NCI-H2227 (cell line): ENCODE measurements at regions not wholly inside any gene's neighbourhood (a gene's known extent, or its start where the extent isn't known, plus 50 kb on each side); places are given as distances from the start of the nearest gene placed in this dataset.

Experiments used
- DNase-seq: peaks from one replicate; lab custom pipeline; 2025; ENCODE audit not compliant: unreplicated experiment; lab: John Stamatoyannopoulos, UW

DNA sequence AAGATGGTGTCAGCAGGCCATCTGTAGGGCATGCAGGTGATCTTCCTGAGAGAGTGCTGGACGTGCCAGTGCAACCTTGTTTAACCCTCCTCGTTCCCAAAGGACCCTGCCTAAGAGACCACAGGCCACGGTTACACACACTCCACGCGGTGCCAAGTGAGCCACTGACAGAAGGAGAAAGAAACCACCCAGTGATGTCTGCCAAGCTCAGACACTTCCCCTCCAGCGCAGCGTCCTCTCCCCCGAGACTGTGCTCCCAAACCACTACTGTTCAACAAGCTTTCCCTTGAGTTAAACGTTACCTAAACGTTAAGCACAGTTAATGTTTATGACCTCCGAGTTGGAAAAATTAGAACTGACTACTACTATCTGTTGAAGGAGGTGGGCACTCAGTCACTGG is 119.1 kb upstream of the NCK2 start:
- no peak for DNase-seq

DNA sequence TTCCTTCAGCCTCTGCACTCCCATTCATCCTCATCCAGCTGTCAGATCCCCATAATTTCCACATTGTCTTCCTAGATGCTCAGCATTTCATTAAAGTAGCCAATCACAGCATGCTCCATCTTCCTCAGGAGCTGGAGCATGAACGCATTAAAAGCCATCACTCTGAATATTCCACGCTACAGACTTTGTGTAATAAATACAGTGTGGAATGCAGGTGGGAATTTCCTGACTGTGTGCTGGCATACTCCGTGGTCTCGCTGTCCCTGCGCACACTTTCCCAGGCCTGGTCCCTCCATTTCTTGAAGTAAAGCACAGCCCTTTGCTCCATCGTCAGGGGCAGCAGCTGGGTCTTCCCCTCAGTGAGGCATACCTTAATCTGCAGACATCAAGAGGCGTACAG is 123.7 kb upstream of the NCK2 start:
- no peak for DNase-seq

DNA sequence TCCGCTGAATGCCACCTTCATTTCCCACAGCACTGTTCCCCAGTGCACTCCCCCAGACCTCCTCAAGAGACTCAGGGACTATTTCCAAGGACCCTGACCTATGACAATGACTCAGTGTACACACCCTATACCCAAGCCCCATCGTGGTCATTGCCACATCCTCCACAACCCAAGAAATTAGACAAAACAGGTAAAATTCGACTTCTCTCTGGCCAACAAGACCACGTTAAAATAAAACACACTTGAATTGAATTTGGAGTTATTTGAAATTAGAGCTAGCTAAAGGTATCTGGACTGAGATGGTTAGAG is 126.4 kb upstream of the NCK2 start:
- no peak for DNase-seq

DNA sequence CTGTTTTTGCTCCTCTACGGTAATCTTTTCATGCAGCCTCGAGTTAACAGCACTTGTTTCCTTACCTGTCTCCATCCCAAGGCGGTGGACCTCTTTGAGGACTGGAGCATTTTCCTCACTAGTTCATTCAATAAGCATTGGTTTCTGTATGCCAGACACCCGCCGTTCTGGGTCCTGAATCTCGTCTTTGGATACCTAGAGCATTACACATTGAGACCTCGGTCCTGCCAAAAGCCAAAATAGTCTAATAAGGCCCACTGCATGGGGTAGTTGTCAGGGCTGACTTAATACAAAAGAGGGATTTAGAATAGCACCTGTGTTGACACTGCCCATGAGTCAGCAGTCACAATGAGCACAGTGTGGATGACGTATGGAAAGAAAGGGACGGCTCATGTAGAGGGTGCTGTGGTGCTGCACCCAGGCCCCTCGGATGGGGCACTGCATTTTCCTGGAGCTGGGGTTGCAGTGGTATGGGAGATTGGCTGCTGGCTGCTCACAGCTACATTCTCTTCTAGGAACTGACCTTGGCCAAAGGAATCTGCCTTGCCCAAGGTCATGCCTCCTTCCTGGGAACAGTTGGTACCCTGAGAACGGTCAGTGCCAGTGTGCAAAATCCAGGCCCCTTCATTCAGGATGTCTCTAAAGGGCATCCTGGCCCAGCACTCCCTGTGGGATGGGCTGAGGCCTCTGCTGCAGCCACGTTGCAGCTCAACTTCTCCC is 126.9 kb upstream of the NCK2 start:
- DNase-seq = no peak

GRCh38 chr2:105615305-105615704 is 129.4 kb upstream of the NCK2 start:
- no peak for DNase-seq

DNA sequence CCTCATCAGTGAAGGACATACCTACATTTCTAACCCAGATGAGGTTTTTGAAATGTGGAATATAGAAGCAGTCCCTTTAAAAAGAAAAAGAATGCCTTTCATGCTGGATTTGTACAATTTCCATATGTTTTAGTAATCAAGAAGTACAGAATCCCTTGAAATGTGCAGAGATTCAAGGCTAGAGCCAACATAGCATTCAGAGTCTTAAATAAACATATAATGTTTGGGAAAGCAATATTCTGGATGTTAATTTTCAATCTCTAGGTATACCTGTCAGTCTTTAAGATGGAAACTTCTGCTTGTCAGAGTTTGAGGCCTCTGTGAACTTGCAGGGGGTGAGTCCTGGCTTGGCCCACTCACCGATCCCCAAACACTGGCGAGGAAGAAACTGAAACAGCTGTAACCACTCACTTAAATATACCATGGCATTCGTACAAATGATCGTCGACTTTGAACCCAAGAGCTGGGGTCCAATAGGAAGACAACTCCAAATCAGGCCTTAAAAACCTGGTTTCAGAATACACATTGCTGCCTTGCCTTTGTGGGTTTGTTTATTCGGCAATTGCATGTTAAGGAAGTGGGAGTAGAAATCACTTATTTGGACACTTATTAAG is 132.8 kb upstream of the NCK2 start:
- DNase-seq = no peak

GRCh38 chr2:105611333-105611637 is 133.4 kb upstream of the NCK2 start:
- DNase-seq = no peak

GRCh38 chr2:105610576-105611332 is 134.0 kb upstream of the NCK2 start:
- DNase-seq = no peak

- DNase-seq = no peak
These were observed 134.8 kb upstream of the NCK2 start for GRCh38 chr2:105609746-105610402.

GRCh38 chr2:105607920-105608504 is 136.7 kb upstream of the NCK2 start:
- no peak for DNase-seq

DNA sequence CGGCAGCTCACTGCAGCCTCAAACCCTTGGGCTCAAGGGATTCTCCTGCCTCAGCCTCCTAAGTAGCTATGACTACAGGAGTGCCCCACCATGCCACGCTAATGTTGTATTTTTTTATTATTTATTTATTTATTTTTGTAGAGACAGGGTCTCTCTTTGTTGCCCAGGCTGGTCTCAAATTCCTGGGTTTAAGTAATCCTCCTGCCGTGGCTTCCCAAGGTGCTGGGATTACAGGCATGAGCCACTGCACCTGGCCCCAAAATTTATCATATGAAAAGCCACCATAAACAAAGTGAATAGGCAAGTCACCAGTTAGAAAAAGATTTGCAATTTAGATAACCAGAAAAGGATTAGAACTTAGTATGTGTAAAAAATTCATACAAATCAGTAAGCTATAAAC is 138.6 kb upstream of the NCK2 start:
- no peak for DNase-seq

GRCh38 chr2:105604938-105605337 is 139.8 kb upstream of the NCK2 start:
- DNase-seq = no peak

DNA sequence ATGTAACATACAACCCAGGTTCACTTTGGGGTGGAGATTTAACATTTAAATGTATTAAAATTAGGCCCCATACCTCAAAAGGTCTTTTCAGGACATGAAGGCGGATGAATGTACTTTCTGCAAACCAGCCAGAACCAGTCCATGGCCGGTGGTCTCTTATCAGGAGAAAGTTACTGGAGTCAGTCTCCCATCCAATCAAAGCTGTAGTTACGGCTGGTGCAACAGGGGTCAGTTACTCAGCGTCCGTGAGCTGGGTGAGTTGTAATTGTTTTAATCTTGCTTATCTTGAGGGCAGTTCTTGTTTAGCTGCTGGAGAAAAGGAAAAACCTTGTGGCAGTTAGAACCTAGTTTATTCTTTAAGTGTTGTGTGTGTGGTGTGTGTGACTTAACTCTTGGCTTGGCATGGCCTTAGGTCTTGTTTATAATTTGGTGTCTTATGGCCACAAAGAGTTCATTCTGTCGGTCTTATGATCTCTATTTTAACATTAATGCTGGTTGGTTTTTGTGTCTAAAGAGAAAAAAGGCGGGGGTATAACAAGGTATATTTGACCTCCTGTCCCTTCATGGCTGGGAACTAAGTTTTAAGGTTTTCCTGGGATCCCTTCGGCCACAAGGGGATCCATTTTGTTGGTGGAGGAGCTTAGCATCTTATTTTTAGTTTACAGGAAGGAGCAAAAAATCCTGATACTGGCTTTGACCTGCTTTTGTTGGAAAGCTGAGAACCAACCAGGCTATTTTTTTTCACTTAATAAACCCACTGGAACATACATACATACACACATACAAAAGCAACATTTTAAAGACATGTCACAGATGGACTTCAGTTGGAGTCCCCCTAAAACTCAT is 143.5 kb upstream of the NCK2 start:
- no peak for DNase-seq

DNA sequence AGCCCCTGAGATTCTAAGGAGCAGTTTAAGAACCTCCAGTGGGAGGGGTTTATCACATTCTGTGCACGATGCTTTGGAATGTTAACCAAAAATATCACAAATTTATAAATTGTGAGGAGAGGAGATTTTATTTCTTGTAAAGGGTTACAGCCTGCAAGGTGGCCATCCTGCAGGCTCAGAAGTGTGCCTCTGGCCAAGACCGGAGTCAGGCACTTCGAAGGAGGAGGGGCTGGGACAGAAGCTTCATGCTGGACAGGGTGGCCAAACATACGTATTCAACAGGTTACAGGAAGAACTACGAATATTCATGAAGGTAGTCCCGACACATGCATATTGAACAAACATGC is 144.1 kb upstream of the NCK2 start:
- DNase-seq = no peak

DNA sequence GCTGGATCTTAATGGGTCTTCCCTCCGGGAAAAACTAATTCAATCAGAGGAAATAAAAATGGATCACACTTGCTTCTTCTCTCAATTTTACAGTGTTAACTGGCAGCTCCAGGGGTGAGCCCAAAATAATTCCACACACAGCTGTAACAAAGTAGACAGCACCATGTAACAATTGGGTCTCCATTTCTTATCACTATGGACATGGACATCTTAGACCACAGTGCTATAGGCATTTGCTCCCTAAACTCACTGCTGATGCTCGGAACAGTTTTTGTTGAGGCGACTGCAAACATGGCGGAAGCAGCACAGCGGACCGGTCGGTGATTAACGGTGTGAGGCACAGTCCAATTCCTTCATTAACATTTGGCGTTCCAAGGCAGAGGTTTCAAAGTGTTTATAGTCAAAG is 144.7 kb upstream of the NCK2 start:
- DNase-seq = no peak

DNA sequence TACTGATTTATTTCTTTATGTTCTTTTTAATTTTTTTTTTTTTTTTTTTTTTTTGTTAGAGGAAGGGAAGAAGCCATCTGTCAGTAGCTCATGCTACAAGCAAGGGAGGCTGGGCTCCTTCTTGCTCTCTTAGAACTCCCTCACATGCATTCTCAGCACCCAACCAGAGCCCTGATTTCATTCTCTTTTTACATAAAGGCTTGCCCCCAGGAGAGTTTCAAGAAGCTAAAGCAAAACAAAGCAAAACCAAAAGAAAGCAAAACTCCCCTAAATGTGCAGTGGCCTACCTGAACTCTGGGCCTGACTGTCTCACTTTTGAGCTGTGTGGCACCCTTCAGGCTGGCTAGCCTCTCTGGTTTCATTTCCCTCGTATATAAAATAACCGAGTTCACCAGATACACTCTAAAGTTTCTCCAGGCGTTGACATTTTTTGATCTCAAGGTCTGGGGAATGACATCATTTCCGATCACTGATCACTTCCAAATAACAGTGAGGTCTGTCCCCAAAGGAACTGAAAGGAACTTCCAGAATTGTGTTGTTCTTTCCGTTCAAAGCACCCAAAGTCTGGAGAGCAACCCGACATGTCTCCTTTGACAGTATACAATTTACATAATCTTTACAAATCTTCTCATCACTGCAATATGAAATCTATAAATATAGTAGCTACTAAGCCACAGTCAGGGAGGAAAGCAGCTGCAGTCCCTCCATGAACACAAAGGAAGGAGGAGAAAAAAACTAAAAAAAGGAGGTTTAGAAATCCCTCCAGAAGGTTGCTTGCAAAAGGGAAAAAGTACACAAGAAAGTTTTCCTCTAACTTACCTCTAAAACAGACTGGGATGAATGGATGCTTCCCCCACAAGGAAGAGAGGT is 145.6 kb upstream of the NCK2 start:
- DNase-seq = no peak

DNA sequence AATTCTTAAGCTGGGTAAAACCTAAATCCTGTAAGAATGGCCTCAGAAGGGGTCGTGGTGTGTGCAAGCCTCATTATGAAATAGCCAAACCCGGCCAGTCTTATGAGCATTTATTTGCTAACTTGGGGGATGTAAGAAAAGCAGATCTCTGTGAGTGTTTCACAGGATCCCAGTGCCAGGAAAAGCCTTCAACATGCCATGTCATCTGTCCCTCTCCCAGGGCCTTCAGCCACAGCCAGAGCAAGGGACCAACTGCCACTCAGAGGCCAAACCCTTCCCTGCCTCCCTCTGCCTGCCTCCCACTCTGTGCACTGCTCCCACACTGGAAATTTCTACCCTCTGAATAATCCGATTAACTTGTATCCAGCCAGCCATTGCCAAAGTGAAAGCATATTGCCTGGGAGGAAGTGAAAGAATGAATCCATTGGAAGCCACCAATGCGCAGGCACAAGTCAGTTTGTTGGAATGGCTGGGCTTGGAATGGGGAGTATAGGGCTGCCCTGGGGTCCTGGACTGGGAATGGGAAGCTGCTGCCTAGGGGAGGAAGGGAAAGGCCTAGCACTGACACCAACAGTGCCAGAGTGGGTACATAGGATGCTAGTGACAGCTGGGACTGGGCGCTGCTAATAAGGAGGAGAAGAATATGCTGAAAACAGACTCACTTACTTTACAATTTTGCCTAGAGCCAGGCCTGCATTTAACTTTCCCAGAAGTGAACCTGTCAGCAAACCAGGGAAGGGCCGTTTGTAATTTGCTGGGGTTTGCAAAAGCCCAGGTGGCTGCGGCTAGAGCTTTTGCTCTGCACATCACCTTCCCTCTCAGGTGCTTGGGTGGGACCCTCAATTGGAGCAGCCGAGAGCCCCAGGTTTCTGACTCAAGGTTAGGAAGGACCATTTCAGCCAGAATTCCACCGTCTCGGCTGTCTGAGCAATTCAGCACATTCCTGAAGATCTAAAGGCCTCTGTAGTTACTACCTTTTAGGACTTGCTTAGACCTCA is 146.6 kb upstream of the NCK2 start:
- no peak for DNase-seq

DNA sequence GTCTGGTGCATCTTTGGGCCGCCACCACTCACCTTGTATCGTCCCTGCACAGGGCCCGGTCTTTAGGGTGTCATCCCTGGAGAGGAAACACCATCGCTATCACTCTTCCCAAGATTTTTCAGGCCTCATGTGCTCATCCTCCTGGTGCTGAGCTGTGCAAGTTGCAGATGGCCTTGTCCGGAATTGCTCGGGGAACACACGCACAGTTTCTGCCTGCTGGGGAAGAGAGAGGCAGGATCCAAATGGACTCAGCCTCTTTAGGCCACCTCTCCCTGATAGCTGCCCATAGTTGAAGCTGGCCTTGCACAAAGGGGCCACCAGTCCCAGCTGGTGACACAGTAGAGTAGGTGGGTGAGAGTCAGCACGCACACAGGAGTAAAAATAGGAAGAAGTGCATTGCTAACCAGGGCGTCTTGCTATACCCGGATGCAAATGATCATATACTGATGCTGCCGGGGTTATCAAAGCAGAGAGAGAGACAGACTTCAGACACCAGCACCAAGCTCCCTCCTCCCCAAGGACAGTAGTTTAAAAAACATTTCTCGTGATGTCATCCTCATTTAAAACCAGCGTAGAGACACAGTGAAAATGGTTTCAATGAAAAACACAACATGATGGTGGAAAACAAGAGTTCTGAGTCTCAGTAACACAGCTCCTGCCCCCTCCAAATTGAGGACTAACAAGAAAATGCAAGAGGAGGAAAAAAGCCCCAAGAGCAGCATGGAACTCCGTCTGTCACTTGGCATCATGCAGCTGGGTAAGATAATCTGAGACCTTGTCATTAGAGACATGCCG is 147.5 kb upstream of the NCK2 start:
- DNase-seq = no peak
